ENCODE measurements at regions not wholly inside any gene's neighbourhood (a gene's known extent, or its start where the extent isn't known, plus 50 kb on each side); places are given as distances from the start of the nearest gene placed in this dataset.

DNA sequence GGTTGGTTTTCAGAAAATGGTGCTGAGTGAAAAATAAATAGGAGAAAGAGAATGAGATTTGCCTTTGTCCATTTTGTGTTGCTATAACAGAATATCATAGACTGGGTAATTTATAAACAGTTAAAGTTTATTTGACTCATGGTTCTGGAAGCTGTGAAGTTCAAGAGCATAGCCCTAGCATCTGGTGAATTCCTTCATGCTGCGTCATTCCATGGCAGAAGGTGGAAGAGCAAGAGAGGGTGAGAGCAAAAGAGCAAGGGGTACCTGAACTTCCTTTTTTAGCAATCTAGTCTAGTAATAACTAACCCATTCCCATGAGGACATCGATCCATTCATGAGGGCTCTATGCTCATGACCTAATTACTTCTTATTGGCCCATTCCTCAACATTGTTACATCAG lies 209.1 kb upstream of the ZP4 start:
- intact Hi-C loops (cut with micrococcal nuclease; ENCODE audit: unreplicated experiment): no loop called here
- H3K4me1 Mint-ChIP-seq (ENCODE audit: low read depth, unreplicated experiment): no peaks in the 10 kb centered on the region
- BruUV-seq (replicated peaks): no TSS peak
- Histone ChIP-seq H3K4me3 (ENCODE audit: low read depth, low read length) (no peak overlapping the region), H3K36me3 (ENCODE audit: control insufficient read depth, insufficient read depth, low read length) (no peaks in the 10 kb centered on the region), H3K27me3 (replicated peaks; ENCODE audit: control insufficient read depth, insufficient read depth, low read length) (no peaks in the 10 kb centered on the region), H3K4me1 (no peaks in the 10 kb centered on the region), H3K9me3 (no peaks in the 10 kb centered on the region)
- no peaks in the 10 kb centered on the region for H3K36me3 Mint-ChIP-seq (ENCODE audit: insufficient read depth, unreplicated experiment)
- peaks cover 10% of the 10 kb centered on the region for H3K9me3 Mint-ChIP-seq (ENCODE audit: unreplicated experiment)
- TF ChIP-seq, protein P1, sequence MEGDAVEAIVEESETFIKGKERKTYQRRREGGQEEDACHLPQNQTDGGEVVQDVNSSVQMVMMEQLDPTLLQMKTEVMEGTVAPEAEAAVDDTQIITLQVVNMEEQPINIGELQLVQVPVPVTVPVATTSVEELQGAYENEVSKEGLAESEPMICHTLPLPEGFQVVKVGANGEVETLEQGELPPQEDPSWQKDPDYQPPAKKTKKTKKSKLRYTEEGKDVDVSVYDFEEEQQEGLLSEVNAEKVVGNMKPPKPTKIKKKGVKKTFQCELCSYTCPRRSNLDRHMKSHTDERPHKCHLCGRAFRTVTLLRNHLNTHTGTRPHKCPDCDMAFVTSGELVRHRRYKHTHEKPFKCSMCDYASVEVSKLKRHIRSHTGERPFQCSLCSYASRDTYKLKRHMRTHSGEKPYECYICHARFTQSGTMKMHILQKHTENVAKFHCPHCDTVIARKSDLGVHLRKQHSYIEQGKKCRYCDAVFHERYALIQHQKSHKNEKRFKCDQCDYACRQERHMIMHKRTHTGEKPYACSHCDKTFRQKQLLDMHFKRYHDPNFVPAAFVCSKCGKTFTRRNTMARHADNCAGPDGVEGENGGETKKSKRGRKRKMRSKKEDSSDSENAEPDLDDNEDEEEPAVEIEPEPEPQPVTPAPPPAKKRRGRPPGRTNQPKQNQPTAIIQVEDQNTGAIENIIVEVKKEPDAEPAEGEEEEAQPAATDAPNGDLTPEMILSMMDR (IDR thresholded peaks at IDR 0.05; ENCODE audit: insufficient read depth in 1 of 2, low read depth in 1 of 2, low read length in 1 of 2, severe bottlenecking in 1 of 2, unreplicated experiment in 1 of 2): no peak
- H3K27ac Mint-ChIP-seq (ENCODE audit: unreplicated experiment): no peak overlapping the region
- POLR2A ChIA-PET: no interaction called here
- CTCF ChIA-PET: no interaction called here
- no peak overlapping the region for H3K4me3 Mint-ChIP-seq (ENCODE audit: unreplicated experiment)
- no peak for DNase-seq
- no peaks in the 10 kb centered on the region for H3K27me3 Mint-ChIP-seq (ENCODE audit: insufficient read depth, unreplicated experiment)

DNA sequence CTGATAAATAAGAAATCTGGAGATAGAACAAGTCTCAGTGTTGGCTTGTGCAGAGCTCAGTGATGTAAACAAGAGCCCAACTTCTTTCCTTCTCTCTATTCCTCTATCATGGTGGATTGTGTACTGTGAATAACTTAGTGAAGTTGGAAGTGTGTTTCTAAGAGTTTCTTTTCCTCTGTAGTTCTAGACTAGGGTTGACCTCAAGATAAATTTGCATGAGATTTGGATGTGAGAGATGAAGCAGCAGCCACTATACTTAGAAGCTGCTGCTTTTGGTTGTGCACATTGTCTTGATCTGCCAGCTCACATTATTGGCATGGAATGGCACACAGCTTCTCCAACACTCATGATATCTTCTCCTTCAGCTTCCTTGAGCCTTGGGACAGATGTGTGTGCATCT lies 198.9 kb upstream of the ZP4 start:
- Histone ChIP-seq H3K36me3 (ENCODE audit: control insufficient read depth, insufficient read depth, low read length) (no peaks in the 10 kb centered on the region), H3K4me1 (no peaks in the 10 kb centered on the region), H3K4me3 (ENCODE audit: low read depth, low read length) (no peak overlapping the region), H3K27me3 (replicated peaks; ENCODE audit: control insufficient read depth, insufficient read depth, low read length) (no peaks in the 10 kb centered on the region), H3K9me3 (no peaks in the 10 kb centered on the region)
- no peaks in the 10 kb centered on the region for H3K4me1 Mint-ChIP-seq (ENCODE audit: low read depth, unreplicated experiment)
- BruUV-seq (replicated peaks): no TSS peak
- H3K9me3 Mint-ChIP-seq (ENCODE audit: unreplicated experiment): no peaks in the 10 kb centered on the region
- no peak overlapping the region for H3K27ac Mint-ChIP-seq (ENCODE audit: unreplicated experiment)
- no peak for DNase-seq
- H3K4me3 Mint-ChIP-seq (ENCODE audit: unreplicated experiment): no peak overlapping the region
- H3K27me3 Mint-ChIP-seq (ENCODE audit: insufficient read depth, unreplicated experiment): peaks cover 7% of the 10 kb centered on the region
- no peaks in the 10 kb centered on the region for H3K36me3 Mint-ChIP-seq (ENCODE audit: insufficient read depth, unreplicated experiment)
- TF ChIP-seq, protein P1 (IDR thresholded peaks at IDR 0.05; ENCODE audit: insufficient read depth in 1 of 2, low read depth in 1 of 2, low read length in 1 of 2, severe bottlenecking in 1 of 2, unreplicated experiment in 1 of 2): no peak
- intact Hi-C loops (cut with micrococcal nuclease; ENCODE audit: unreplicated experiment): no loop called here
- ChIA-PET CTCF (no interaction called here), POLR2A (no interaction called here)

DNA sequence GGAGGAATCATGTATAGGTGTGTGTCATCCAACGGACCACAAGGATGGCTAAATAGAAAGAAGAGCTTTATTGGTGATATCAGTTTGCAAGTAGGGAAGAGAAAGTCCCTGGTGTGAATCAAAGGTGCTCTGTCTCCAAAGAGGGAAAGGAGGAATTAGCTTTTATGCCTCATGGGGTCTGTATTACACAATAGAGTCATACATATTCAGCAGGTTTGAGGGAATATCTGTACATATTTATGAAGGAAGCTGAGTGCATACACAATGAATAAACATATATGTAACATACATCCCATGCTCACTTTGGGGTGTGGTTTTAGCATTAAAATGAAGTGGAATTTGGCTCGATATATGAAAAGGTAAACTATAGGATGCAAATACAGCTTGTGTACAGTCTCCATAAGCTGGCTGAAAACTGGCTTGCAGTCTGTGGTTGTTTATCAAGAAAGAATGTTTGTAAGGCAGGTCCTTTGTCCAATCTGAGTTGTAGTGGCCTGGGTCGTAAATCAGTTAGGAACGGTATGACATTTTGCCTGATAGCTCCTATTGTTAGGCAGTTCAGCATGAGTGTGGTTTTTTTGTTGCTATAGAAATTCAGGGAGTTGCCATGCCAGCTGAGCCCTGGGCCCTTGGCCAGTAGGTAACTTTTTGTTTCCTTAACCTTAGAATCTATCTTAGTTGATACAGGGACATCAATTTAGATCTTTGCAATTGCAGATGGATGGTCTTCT lies 198.0 kb upstream of the ZP4 start:
- H3K27me3 Mint-ChIP-seq (ENCODE audit: insufficient read depth, unreplicated experiment): peaks cover 7% of the 10 kb centered on the region
- no peaks in the 10 kb centered on the region for H3K36me3 Mint-ChIP-seq (ENCODE audit: insufficient read depth, unreplicated experiment)
- DNase-seq: no peak
- Histone ChIP-seq H3K4me3 (ENCODE audit: low read depth, low read length) (no peak overlapping the region), H3K9me3 (no peaks in the 10 kb centered on the region), H3K27me3 (replicated peaks; ENCODE audit: control insufficient read depth, insufficient read depth, low read length) (no peaks in the 10 kb centered on the region), H3K36me3 (ENCODE audit: control insufficient read depth, insufficient read depth, low read length) (no peaks in the 10 kb centered on the region), H3K4me1 (no peaks in the 10 kb centered on the region)
- TF ChIP-seq, protein P1 (IDR thresholded peaks at IDR 0.05; ENCODE audit: insufficient read depth in 1 of 2, low read depth in 1 of 2, low read length in 1 of 2, severe bottlenecking in 1 of 2, unreplicated experiment in 1 of 2): no peak
- no peaks in the 10 kb centered on the region for H3K4me1 Mint-ChIP-seq (ENCODE audit: low read depth, unreplicated experiment)
- no peaks in the 10 kb centered on the region for H3K9me3 Mint-ChIP-seq (ENCODE audit: unreplicated experiment)
- intact Hi-C loops (cut with micrococcal nuclease; ENCODE audit: unreplicated experiment): no loop called here
- H3K27ac Mint-ChIP-seq (ENCODE audit: unreplicated experiment): no peak overlapping the region
- BruUV-seq (replicated peaks): no TSS peak
- POLR2A ChIA-PET: no interaction called here
- CTCF ChIA-PET: no interaction called here
- no peak overlapping the region for H3K4me3 Mint-ChIP-seq (ENCODE audit: unreplicated experiment)

Measured in Caco-2 (cell line).